ENCODE measurements at regions not wholly inside any gene's neighbourhood (a gene's known extent, or its start where the extent isn't known, plus 50 kb on each side); places are given as distances from the start of the nearest gene placed in this dataset.

DNA sequence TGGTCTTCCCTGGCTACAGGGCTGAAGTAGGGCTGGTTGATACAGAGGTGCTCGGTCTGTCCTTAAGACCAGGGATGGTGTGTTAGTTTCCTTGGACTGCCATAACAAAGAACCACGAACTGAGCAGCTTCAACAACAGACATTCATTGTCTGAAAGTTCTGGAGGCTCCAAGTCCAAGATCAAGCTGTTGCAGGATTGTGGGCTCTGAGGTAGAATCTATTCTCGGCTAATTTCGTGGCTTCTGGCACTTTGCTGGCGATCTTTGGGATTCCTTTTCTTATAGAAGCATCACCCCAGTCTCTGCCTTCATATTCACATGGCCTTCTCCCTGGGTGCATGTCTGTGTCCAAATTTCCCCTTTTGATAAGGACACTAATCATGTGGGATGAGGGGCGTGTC, 112.1 kb upstream of the ITGB1 start:
- H3K9ac ChIP-seq (ENCODE audit: insufficient read length) = no peak overlapping the region

DNA sequence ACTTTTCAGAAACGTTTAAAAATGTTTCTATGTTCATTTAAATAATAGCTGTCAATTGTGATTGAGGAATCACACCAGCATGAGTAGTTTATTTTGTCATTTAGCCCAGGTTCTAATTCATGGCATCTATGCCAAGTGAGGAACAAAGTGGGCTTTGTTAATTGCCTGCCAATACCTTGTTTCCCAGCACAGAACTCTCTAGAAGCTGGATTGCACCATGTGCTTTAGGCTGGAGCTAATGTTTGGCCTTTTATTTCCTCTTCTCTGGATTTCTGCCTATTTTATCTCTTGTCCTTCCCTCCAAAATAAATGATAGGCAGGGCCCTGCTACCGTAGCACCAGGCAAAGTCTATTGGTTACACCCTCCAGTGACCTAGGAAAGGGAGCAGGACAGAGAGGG, 109.9 kb upstream of the ITGB1 start:
- DNase-seq (ENCODE audit: low read depth, low spot score) = no peak
- no peaks in the 10 kb centered on the region for H3K36me3 ChIP-seq (ENCODE audit: insufficient read depth, low read length)
- H3K27ac ChIP-seq = no peak overlapping the region
- H3K9ac ChIP-seq (ENCODE audit: insufficient read length) = no peak overlapping the region
- H3K9me3 ChIP-seq (ENCODE audit: low read depth, low read length) = no peaks in the 10 kb centered on the region
- TF ChIP-seq FOXP2 (optimal IDR thresholded peaks at IDR 0.05; ENCODE audit: control extremely low read depth, extremely low read length, insufficient read depth) = no peak
- H3K4me3 ChIP-seq = no peak overlapping the region

More for the DNA sequence above, 112.1 kb upstream of the ITGB1 start:
- DNase-seq (ENCODE audit: low read depth, low spot score) = no peak
- no peaks in the 10 kb centered on the region for H3K36me3 ChIP-seq (ENCODE audit: insufficient read depth, low read length)
- no peak overlapping the region for H3K27ac ChIP-seq
- H3K4me3 ChIP-seq = no peak overlapping the region
- TF ChIP-seq EZH2 (IDR thresholded peaks at IDR 0.05) (no peak), FOXP2 (optimal IDR thresholded peaks at IDR 0.05; ENCODE audit: control extremely low read depth, extremely low read length, insufficient read depth) (no peak), POLR2AphosphoS5 (IDR thresholded peaks at IDR 0.05; ENCODE audit: borderline replicate concordance, low read depth, low read length) (no peak)
- H3K9me3 ChIP-seq (ENCODE audit: low read depth, low read length) = no peaks in the 10 kb centered on the region

DNA sequence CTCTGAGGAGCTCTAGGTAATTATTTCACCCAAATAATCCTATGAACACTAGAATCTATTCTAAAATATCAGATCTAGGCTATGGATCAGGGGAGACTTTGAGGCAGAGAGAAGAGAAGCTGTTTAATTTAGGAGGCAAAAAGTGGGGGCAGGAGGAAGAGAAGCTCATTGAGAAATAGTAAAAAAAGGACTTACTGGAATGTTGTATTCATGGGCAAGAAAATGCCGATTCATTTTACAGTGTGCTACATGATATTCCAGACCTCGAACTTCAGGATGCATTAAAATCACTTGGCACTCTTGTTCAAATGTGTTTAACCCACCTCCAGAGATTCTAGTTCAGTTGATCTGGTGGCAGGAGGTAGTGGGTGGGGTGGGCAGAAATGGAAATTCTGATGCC, 109.5 kb upstream of the ITGB1 start:
- no peak for DNase-seq (ENCODE audit: low read depth, low spot score)
- Histone ChIP-seq H3K9me3 (ENCODE audit: low read depth, low read length) (no peaks in the 10 kb centered on the region), H3K4me3 (no peak overlapping the region), H3K9ac (ENCODE audit: insufficient read length) (no peak overlapping the region), H3K27ac (no peak overlapping the region), H3K36me3 (ENCODE audit: insufficient read depth, low read length) (no peaks in the 10 kb centered on the region)
- TF ChIP-seq EZH2 (IDR thresholded peaks at IDR 0.05) (no peak), FOXP2 (optimal IDR thresholded peaks at IDR 0.05; ENCODE audit: control extremely low read depth, extremely low read length, insufficient read depth) (no peak), POLR2AphosphoS5 (IDR thresholded peaks at IDR 0.05; ENCODE audit: borderline replicate concordance, low read depth, low read length) (no peak)

DNA sequence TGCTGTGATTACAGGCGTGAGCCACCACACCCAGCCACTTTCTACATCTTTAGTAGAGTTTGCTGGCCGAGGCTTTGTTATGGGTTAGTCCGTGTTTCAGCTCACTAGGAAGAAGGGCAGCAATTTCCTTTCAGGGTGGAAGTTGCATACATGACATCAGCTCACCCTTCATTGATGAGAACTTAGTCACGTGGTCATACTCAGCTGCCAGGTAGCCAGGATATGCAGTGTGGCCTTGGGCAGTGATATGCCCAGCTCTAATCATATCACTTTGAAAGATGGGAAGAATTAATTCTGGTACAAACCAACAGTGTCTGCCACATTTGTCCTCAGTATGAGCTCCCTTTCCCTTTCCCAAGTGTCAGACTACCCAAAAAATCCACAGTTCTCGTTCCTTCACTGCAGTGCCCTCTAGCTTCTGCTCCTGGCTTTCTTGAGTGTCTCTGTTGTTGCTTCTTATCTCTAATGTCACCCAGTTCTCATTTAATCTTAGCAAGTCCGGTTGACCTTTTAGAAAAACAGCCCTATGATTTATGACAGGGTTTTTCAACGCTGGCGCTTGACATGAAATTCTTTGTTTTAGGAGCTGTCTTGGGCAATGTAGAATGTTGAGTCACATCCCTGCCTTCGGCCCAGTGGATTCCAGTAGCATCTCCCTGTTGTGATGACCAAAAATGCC, 108.7 kb upstream of the ITGB1 start:
- no peak for DNase-seq (ENCODE audit: low read depth, low spot score)
- Histone ChIP-seq H3K27ac (no peak overlapping the region), H3K4me3 (no peak overlapping the region), H3K9ac (ENCODE audit: insufficient read length) (no peak overlapping the region), H3K9me3 (ENCODE audit: low read depth, low read length) (no peaks in the 10 kb centered on the region), H3K36me3 (ENCODE audit: insufficient read depth, low read length) (no peaks in the 10 kb centered on the region)
- TF ChIP-seq POLR2AphosphoS5 (IDR thresholded peaks at IDR 0.05; ENCODE audit: borderline replicate concordance, low read depth, low read length) (no peak), EZH2 (IDR thresholded peaks at IDR 0.05) (no peak), FOXP2 (optimal IDR thresholded peaks at IDR 0.05; ENCODE audit: control extremely low read depth, extremely low read length, insufficient read depth) (no peak)

DNA sequence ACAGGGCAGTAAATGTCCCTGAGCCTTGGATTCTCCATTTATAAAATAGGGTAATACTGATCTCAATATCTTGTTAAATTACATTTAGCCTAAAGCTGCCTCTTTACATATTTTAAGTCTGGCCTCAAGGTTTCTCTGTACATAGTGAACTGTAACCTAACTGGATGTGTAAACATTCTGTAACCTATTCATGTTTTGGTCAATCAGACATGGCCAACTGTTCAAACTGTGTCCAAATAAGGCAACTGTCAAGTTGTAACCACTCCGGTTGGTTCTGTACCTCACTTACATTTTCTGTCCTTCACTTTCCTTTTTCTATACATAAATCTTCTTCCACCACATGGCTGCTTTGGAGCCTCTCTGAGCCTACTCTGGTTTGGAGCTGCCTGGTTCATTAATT, 107.1 kb upstream of the ITGB1 start:
- H3K27ac ChIP-seq = no peak overlapping the region
- no peak for TF ChIP-seq EZH2 (IDR thresholded peaks at IDR 0.05)
- TF ChIP-seq POLR2AphosphoS5 (IDR thresholded peaks at IDR 0.05; ENCODE audit: borderline replicate concordance, low read depth, low read length) = no peak
- TF ChIP-seq FOXP2 (optimal IDR thresholded peaks at IDR 0.05; ENCODE audit: control extremely low read depth, extremely low read length, insufficient read depth) = no peak

DNA sequence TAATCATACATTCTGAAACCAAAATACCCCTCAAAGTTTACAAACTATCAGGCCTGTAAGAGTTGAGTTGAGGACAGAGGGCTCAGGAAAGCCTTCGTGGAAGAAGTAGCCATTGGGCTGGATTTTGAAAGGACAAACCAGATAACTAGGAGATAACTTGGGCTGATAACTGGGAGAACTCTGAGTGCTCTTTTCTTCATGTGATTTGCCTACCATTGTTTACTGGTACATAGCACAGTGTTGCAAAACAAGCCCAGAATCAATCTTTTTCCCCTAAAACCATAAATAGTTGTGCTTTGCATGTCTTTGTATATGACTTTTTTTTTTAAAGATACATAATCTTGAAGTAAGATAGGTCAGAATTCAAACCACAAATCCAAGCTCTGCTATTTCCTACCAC, 106.7 kb upstream of the ITGB1 start:
- DNase-seq (ENCODE audit: low read depth, low spot score) = no peak
- Histone ChIP-seq H3K9me3 (ENCODE audit: low read depth, low read length) (no peaks in the 10 kb centered on the region), H3K27ac (no peak overlapping the region), H3K36me3 (ENCODE audit: insufficient read depth, low read length) (no peaks in the 10 kb centered on the region), H3K4me3 (no peak overlapping the region), H3K9ac (ENCODE audit: insufficient read length) (no peak overlapping the region)
- TF ChIP-seq FOXP2 (optimal IDR thresholded peaks at IDR 0.05; ENCODE audit: control extremely low read depth, extremely low read length, insufficient read depth) = no peak
- no peak for TF ChIP-seq EZH2 (IDR thresholded peaks at IDR 0.05)
- TF ChIP-seq POLR2AphosphoS5 (IDR thresholded peaks at IDR 0.05; ENCODE audit: borderline replicate concordance, low read depth, low read length) = no peak

More for the DNA sequence above, 107.1 kb upstream of the ITGB1 start:
- Histone ChIP-seq H3K4me3 (no peak overlapping the region), H3K9ac (ENCODE audit: insufficient read length) (no peak overlapping the region), H3K9me3 (ENCODE audit: low read depth, low read length) (no peaks in the 10 kb centered on the region), H3K36me3 (ENCODE audit: insufficient read depth, low read length) (no peaks in the 10 kb centered on the region)
- no peak for DNase-seq (ENCODE audit: low read depth, low spot score)

DNA sequence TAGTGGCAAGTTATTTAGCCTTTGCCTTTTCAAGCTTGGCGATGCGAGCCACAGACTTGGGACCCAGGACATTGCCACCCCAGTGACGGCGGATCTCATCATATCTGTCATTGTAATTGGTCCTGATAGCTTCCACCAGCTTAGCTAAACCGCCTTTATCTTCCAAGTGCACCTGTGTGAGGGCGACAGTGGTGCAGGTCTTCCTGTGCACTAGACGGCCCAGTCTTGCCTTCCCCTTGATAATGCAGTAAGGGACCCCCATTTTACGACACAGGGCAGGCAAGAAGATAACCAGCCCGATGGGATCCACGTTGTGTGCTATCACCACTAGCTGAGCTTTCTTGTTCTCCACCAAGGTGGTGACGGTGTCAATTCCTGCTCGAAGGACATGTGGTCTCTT, 99.6 kb upstream of the ITGB1 start:
- TF ChIP-seq EZH2 (IDR thresholded peaks at IDR 0.05) (no peak), POLR2AphosphoS5 (IDR thresholded peaks at IDR 0.05; ENCODE audit: borderline replicate concordance, low read depth, low read length) (no peak), FOXP2 (optimal IDR thresholded peaks at IDR 0.05; ENCODE audit: control extremely low read depth, extremely low read length, insufficient read depth) (no peak)
- no peaks in the 10 kb centered on the region for H3K36me3 ChIP-seq (ENCODE audit: insufficient read depth, low read length)
- no peak overlapping the region for H3K9ac ChIP-seq (ENCODE audit: insufficient read length)
- no peaks in the 10 kb centered on the region for H3K9me3 ChIP-seq (ENCODE audit: low read depth, low read length)
- no peak for DNase-seq (ENCODE audit: low read depth, low spot score)
- no peak overlapping the region for H3K27ac ChIP-seq
- no peak overlapping the region for H3K4me3 ChIP-seq

DNA sequence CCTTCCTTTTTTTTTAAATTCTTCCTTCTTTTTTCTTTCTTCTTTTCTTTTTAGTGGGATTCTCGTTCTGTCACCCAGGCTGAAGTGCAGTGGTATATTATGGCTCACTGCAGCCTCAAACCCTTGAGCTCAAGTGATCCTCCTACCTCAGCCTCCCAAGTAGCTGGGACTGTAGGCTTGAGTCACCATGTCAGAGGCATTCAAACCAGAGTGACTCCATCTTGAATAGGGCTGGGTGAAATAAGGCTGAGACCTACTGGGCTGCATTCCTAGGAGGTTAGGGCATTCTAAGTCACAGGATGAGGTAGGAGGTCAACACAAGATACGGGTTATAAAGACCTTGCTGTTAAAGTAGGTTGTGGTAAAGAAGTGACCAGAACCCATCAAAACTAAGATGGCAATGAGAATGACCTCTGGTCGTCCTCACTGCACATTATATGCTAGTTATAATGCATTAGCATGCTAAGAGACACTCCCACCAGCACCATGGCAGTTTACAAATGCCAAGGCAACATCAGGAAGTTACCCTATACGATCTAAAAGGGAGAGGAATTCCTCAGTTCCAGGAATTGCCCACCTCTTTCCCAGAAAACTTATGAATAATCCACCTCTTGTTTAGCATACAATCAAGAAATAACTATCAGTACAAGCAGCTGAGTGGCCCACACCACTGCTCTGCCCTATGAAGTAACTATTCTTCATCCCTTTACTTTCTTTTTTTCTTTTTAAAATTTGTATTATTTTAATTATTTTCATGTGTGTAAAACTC, 99.0 kb upstream of the ITGB1 start:
- Histone ChIP-seq H3K4me3 (no peak overlapping the region), H3K9ac (ENCODE audit: insufficient read length) (no peak overlapping the region), H3K36me3 (ENCODE audit: insufficient read depth, low read length) (no peaks in the 10 kb centered on the region), H3K27ac (no peak overlapping the region), H3K9me3 (ENCODE audit: low read depth, low read length) (no peaks in the 10 kb centered on the region)
- TF ChIP-seq POLR2AphosphoS5 (IDR thresholded peaks at IDR 0.05; ENCODE audit: borderline replicate concordance, low read depth, low read length) (no peak), EZH2 (IDR thresholded peaks at IDR 0.05) (no peak), FOXP2 (optimal IDR thresholded peaks at IDR 0.05; ENCODE audit: control extremely low read depth, extremely low read length, insufficient read depth) (no peak)
- no peak for DNase-seq (ENCODE audit: low read depth, low spot score)

Measured in SK-N-MC (cell line).